ENCODE measurements at regions not wholly inside any gene's neighbourhood (a gene's known extent, or its start where the extent isn't known, plus 50 kb on each side); places are given as distances from the start of the nearest gene placed in this dataset.

DNA sequence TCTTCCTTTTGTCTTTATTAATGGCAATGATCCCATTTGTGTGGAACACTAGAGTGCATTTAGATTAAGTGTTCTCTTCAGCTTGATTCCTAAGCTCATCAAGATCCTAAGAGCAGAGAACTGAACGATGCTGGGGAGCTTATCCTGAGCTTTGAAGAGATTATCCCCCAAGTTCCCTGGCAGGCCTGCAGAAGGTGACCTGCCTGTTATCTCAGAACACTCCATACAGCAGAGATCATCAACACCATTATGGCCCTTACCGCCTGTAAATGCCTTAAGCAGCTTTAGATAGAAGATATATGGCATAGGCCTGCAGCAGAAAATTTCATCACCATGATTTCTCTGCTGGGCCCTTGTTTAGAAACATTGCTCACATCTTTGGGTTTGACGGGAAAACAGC lies 779.9 kb upstream of the MAP3K7 start:
- DNase-seq (ENCODE audit: low spot score): no peak

DNA sequence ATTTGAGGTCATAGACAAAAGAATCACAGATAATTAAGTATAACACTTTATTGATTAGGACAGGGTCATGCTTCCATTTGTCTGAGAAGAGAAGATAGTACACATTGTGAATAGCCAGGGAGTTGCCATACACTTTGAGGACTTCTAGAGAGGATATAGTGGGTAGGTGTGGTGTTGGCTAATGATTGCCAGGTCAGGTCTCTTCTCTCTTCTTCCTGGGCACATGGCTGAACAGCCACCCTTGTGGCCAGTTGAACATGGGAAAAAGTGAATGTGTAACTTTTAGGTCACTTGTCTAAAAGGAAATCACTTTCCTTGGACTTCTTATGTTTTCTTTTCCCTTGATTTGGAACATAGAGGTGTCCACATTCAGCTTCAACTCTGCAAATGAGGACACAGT lies 772.1 kb upstream of the MAP3K7 start:
- DNase-seq (ENCODE audit: low spot score): no peak

DNA sequence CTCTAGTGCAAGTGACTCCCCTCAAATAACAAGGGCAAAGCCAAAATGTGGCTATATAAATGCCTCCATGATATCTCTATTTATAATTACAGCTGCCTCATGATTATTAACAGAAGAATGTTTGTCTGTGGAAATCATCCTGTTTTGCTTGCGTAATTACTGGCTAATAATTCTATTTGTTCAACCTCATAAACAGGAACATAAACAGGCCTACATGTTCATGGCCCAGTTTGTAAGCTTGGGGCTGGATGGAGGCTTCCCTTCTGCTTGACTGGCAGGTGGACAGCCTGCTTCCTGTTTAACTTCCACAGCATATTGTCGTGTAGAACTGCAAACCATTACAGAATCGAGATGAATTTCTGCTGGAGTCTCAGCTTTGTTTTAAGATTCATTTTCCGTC lies 766.0 kb upstream of the MAP3K7 start:
- no peak for DNase-seq (ENCODE audit: low spot score)

DNA sequence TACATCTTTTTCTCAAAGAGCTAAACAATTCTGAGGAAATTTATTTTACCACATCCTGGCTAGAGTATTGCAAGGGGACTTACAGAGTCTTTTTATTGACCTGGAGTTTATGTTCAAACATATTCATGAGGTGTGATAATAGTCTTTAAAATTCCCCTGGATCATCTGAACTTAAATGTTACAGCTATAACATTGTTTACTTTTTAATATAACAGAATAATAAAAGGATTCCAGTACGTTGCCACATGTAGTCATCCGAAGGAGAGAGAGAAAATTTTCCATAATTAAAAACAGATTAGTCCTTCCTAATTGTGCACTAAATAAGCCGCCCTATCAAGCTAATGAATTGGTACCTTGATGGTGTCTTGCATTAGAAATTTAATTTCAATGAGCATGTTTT lies 765.4 kb upstream of the MAP3K7 start:
- DNase-seq (ENCODE audit: low spot score): no peak

DNA sequence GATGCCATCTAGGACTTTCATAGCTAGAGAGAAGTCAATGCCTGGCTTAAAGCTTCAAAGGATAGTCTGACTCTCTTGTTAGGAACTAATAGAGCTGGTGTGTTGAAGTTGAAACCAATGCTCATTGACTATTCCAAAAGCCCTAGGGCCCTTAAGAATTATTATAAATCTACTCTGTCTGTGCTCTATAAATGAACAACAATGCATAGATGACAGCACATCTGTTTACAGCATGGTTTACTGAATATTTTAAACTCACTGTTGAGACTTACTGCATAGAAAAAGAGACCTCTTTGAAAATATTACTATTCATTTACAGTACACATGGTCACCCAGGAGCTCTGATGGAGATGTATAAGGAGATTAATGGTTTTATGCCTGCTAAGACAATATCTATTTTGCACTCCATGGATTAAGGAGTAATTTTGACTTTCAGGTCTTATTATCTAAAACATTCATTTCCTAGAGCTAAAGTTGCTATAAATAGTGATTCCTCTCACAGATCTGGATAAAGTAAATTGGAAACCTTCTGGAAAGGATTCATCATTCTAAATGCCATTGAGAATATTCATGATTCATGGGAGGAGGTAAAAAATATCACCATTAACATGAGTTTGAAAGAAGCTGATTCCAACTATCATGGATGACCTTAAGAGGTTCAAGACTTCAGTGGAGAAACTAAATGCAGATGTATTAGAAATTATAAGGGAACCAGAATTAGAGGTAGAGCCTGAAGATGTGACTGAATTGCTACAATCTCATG lies 763.5 kb upstream of the MAP3K7 start:
- no peak for DNase-seq (ENCODE audit: low spot score)

DNA sequence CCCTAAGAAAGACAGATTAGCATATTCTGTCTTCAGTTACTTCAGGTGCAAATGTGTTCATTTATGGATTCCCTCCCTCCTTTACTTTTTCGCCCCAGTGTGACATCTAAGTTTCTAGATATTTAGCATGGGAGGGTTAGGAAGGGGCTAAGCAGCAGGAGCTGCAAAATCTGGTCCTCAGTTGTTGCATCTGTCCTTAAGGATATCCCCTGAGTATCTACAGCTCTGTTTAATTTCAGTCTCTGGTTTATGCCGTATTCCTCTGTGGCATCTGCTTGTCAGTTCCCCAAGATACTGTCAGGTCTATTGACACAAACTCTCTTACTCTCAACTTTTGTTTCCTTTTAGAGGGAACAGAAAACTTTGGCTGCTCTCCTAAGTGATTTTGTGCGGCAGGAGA lies 754.6 kb upstream of the MAP3K7 start:
- DNase-seq (ENCODE audit: low spot score): no peak

DNA sequence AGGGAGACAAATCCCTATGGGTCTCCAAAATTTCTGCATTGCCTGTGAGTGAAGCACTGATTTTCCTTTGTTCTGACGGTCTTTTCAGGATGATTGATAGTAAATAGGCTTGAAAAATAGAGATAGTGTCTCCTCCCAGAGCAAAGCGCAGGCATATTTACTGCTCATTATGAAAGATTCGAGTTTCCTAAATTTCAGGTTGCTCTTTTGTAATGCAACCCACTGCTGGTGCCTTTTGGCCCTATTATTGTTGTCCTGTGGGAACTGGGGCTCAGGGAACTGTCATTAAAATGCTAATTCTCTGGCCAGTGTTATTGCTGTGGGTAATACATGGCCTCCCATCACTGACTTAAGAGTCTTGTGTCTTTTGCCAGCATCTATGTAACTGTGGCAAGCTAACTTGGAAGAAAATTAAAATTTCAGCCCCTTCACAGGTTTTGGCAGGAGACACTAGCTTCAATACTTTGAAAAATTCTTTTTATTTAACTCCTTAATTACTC lies 754.1 kb upstream of the MAP3K7 start:
- no peak for DNase-seq (ENCODE audit: low spot score)

DNA sequence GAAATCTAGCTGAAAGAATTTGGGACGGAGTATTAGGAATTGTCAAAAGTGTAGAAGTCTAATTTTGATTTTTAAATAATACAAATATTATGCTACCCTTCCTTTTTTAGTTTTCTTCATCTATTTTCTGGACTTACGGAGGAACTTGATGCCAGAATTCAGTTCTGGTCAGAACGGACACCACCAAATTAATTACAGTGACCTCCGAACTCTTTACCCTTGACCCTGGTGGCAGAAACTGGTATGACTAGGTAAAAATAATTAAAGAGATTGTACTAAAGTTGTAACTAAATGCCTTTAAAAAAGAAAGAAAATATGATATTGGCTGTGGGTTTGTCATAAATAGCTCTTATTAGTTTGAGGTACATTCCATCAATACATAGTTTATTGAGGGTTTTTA lies 751.1 kb upstream of the MAP3K7 start:
- no peak for DNase-seq (ENCODE audit: low spot score)

DNA sequence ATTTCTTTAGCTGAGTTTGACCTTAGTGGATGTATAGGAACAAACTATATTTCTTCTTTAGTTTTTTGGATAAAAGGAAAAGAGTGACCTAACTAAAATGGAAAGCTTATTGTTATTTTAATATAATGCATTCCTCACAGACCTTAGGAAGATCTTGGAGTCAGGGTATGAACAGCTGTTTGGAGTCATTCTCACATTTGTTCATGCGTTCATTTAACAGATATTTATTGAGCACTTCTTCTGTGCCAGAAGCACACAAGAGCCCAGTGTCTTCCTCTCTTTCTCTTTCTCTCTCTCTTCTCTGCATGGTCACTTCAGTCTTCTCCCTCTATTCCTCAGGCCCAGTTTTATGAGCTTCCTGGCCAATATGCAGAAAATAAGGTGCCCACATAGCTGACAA lies 744.0 kb upstream of the MAP3K7 start:
- no peak for DNase-seq (ENCODE audit: low spot score)

DNA sequence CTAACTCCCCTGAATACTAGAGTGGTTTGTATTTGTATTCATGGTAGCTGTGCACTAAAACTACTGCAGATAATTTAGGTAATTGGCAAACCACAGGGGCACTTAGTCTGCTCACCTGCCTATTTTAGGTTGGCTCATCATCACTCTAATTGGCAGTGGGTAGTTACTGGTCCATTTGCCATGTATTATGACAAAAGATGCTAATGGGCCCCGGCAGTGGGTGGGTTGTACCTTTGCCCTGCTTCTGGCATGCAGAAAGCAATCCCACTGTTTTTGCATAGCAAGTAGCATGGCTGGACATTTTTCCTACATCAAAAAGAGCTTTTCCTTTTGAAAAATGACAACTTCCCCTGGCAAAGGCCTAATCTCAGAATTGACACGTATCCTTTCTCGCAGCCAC lies 741.4 kb upstream of the MAP3K7 start:
- DNase-seq (ENCODE audit: low spot score): no peak

DNA sequence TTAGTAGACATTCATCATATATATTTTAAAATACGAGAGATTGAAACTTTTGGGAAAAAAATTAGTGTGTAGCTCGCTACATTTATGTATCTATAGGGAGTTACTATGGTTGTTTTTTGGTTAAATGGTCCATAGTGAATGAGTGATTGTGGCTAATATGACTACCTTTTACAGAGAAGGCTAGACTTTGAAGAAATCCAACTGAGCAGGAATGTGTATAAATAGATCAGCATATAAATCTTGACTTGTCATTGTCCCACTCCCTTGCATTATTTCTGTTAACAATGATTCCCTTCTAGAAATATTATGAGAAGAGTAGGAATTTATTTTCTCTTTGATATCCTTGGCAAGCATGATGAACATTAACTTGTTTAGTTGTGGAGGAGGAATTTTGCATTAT lies 737.8 kb upstream of the MAP3K7 start:
- DNase-seq (ENCODE audit: low spot score): no peak

DNA sequence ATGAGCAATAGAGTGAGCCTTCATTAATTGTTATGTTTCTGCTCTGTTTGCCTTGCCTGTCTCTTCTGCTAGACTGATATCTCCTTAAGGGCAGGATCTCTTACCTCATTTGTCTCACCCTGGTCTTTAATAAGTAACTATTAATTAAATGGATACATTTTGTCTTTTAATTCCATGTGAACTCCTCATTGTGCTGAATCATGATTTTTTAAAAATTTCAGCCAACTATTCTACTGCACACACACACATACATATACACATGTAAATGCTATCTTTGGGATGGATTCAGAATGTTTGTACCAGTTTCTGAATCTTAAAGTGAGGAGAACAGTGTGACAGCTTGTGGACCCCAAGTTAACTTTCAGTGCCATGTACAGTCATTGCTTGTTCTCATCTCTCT lies 731.1 kb upstream of the MAP3K7 start:
- DNase-seq (ENCODE audit: low spot score): no peak

DNA sequence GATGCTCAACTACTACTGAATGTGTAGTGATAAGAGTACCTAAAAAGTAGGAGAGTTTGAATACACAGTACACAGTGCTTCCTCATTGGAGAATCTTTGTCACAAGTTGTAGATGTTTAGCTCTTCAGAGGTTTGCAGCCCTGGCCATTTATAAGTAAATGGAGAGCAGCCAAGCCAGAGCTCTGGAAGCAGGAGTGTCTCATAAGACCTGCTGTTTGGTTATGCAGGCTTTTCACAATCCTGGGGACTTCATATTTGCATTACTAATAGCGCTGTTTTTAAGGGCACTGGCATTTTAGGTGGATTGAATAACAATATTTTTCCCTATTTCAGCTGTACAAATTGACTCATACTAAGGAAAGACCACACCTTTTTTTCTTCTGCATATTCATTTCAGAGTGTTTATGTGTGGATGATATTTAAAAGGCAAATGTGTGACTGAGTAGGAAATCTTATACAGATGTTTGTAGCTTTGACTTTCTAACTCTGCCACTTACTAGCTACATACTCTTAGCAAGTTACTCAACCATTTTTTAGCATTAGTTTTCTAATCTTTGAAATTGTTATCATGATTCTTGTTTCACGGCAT lies 730.5 kb upstream of the MAP3K7 start:
- no peak for DNase-seq (ENCODE audit: low spot score)

DNA sequence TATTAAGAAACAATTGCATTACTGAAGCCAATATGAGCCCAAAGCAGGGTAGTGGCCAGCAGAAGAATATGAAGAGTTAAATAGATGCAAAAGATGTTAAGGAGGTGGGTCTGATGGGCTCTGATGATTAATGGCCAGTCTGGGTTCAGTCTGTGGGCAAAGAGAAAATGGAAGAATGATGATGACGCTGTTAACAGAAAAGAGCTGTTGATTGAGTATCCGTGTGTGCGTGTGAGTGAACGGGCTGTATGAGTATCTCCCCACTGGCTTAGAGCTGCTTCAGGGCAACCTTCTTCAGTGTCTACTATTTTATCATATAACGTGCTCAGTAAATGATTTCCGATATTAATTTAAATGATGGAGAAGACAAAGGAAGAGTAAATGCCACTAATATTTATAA lies 723.3 kb upstream of the MAP3K7 start:
- DNase-seq (ENCODE audit: low spot score): no peak

DNA sequence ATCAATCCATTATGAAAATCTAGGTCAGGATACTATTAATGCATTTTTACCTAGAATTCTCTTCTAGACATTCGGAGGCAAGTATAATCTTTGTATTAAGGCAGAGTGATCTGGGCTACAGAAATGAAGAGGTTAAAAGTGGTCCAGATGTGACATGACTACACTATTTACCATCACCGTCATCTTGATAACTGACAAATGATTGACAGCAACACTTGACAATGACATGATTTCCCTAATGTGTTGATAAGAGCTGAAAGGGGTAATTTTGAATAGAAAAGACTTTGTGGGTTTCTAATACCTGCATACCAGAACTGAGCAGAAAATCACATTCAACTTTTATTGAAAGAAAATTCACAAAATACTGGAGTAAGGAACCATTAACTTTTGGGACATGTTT lies 718.9 kb upstream of the MAP3K7 start:
- DNase-seq (ENCODE audit: low spot score): no peak

DNA sequence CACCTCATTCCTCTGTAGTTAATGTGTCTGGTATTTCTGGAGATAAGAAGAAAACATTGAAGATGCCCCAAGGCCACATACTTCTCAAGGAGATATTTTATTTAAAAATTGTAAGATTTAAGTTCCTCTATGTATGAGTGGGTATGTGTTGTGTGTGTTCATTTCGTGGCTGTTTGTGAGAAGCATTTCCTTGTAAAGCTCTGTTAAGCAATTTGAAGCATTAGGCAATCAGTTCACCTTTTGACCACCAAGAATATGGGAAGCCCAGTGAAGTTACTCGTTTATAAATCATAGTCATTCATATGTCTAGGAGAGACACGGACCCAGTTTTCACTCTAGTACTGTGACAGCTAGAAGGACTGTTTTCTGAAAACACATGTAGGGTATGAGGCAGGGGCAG lies 717.6 kb upstream of the MAP3K7 start:
- no peak for DNase-seq (ENCODE audit: low spot score)

DNA sequence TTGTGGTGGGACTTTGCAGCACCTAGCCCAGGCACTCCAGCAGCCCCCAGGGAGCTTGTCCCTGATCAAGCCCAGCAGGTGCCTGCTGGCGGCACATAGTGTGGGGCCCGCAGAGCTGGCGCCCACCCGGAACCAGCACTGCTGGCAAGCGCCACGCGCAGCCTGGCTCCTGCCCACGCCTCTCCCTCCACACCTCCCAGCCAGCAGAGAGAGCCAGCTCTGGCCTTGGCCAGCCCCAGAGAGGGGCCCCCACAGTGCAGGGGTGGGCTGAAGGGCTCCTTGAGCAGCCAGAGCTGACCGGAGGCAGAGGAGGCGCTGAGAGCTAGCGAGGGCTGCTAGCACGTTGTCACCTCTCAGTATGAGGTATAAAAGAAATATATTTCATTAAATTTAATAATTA lies 716.5 kb upstream of the MAP3K7 start:
- no peak for DNase-seq (ENCODE audit: low spot score)

DNA sequence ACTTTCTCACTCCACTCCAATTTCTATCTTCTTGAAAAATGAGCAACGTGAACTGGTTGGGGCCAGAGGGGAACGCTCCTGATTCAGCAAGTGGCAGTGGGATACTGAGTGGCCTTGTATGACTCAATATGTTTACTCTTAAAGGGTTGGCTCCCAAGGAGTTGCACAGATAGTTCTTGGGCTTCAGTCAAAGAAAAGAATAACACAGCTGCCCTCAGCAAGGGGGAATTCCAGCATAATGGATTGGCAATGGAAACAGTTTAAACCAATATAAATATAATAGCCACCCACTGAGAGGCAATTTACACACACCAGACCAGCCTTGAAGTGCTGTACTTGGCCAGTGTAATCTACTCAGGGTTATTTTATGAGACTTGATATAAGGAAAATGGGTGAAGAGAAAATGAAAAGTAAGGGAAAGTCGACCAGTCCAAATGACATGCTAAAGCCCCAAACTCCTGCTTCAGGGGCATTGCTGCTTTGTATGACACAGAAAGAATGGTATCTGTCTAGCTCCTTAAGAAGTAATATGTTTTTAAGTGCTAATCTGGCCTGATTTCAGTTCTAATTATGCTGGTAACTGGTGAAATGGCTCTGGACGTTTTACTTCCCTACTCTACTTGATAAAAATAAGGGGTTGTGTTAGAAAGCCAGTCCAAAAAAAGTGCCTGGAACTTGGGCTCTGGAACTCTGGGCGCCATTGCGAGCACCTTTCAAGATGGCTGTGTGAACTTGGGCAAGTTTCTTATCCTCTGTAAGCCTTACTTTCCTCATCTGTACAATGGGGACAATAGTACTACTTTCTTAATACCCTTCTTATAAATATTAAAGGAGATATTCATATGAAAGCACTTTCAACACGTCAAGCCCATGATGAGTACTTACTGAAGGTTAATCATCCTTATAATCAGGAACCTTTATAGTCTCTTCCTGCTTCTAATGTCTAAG lies 712.9 kb upstream of the MAP3K7 start:
- DNase-seq (ENCODE audit: low spot score): no peak

DNA sequence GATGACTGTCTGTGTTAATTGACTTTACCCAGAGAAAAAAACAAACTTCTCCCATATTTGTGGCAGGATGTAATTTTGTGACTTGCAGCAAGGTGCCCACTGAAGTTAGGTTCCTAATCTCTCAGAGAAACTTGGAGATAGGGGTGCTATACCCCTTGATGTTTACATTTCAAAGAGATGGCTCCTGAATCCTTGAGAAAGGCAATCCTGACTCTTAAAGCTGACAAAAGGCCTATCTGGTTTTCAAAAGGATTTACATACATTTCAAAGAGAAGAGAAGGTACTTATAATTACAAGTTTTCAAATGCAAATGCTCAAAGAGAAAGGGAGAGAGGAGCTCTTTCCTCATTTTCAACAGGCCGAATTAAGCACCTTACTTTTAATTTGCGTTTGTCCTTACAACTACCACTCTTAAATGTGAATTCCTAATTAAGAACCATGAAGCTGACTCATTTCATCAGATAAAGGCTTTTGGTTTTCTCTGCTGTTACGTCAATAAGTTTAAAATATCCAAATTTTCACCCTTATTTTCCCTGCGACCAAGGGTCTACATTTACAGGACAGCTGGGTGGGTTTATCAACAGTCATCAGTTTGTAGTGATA lies 711.8 kb upstream of the MAP3K7 start:
- no peak for DNase-seq (ENCODE audit: low spot score)

DNA sequence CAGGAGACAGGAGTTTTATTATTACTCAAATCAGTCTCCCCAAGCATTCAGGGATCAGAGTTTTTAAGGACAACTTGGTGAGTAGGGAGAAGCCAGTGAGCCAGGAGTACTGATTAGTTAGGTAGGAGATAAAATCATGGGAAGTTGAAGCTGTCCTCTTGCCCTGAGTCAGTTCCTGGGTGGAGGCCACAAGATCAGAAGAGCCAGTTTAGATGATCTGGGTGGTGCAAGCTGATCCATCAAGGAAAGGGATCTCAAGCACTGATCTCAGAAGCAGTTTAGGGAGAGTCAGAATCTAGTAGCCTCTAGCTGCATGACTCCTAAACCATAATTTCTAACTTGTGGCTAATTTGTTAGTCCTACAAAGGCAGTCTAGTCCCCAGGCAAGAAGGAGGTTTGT lies 706.5 kb upstream of the MAP3K7 start:
- DNase-seq (ENCODE audit: low spot score): no peak

DNA sequence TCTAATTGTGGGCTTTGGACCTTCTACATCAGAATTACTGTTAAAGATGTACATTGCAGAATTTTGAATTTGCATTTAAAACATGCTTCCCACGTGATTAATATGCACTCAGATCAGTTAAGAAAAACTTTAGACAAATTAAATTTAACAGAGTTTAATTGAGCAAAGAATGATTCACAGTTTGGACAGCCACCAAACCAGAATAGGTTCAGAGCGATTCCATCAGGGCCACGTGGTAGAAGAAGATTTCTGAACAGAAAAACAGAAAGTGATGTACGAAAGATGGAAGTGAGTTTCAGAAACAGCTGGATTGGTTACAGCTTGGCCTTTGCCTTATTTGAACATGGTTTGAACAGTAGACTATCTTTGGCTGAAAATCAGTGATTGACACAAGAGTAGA lies 704.2 kb upstream of the MAP3K7 start:
- no peak for DNase-seq (ENCODE audit: low spot score)

DNA sequence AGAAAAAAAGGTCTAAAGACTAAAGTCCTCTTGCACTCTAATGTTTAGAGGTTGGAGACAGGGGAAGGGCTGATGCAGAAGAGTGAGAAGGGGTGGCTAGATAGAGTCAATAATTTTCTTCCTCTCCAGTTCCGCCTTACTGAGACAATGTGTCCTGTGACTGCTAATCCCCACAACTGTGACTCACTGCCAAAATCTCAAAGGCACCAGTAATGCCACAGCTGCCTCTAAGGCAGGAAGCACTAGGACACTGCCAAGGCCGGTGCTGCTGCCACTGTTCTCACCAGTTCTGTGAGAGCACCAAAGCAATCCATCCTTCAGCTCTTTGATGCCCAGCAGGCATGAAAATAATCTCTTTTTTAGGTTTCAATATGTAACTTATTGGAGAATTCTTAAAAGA lies 701.9 kb upstream of the MAP3K7 start:
- no peak for DNase-seq (ENCODE audit: low spot score)

DNA sequence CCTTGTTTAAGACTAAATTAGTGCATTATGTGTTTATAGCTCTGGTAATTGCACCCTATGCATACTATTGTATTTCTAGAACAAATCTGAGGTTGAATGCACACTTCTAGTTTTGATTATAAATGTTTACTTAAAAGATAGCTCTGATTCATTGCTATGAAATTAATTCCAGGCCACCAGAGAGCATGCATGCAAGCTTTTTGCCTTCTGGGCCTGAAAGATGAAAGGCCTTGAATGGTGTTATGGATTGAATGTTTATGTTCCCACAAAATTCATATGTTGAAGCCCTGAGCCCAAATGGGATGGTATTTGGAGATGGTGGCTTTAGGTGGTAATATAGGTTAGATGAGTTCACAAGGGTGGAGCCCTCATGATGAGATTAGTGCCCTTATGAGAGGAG lies 695.0 kb upstream of the MAP3K7 start:
- DNase-seq (ENCODE audit: low spot score): no peak
